Thyroid gland (tissue), 4 donors: ENCODE measurements at regions not wholly inside any gene's neighbourhood (a gene's known extent, or its start where the extent isn't known, plus 50 kb on each side); places are given as distances from the start of the nearest gene placed in this dataset.

Experiments used
- POLR2A ChIP-seq, 2 donors: fragments of 450-650 bp; IDR thresholded peaks; one replicate each; pipeline ENCODE4 v1.6.1; 2017; ENCODE audit warnings: antibody characterized with exemption in 2 of 2, mild to moderate bottlenecking in 2 of 2, moderate library complexity in 1 of 2
- TF ChIP-seq, protein P1 (sequence below), 6 experiments: fragments of 200-600 bp in 3 of 6; fragments of 450-650 bp in 3 of 6; sonication (generic) in 3 of 6; IDR thresholded peaks; one replicate each; pipeline ENCODE4 v1.5.1; 2016 to 2019; ENCODE audit warnings: antibody characterized with exemption in 6 of 6, mild to moderate bottlenecking in 2 of 6, inconsistent platforms in 1 of 6, moderate library complexity in 1 of 6

GRCh38 chr1:5286244-5286643, 631.8 kb downstream of the AJAP1 start:
- TF ChIP-seq, protein P1, sequence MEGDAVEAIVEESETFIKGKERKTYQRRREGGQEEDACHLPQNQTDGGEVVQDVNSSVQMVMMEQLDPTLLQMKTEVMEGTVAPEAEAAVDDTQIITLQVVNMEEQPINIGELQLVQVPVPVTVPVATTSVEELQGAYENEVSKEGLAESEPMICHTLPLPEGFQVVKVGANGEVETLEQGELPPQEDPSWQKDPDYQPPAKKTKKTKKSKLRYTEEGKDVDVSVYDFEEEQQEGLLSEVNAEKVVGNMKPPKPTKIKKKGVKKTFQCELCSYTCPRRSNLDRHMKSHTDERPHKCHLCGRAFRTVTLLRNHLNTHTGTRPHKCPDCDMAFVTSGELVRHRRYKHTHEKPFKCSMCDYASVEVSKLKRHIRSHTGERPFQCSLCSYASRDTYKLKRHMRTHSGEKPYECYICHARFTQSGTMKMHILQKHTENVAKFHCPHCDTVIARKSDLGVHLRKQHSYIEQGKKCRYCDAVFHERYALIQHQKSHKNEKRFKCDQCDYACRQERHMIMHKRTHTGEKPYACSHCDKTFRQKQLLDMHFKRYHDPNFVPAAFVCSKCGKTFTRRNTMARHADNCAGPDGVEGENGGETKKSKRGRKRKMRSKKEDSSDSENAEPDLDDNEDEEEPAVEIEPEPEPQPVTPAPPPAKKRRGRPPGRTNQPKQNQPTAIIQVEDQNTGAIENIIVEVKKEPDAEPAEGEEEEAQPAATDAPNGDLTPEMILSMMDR (IDR thresholded peaks at IDR 0.05), result peak in 1 of 6 experiments; percentile 14
- no peak for TF ChIP-seq POLR2A (IDR thresholded peaks at IDR 0.05)
